B cell (primary cell): ENCODE measurements at regions not wholly inside any gene's neighbourhood (a gene's known extent, or its start where the extent isn't known, plus 50 kb on each side); places are given as distances from the start of the nearest gene placed in this dataset.

ENCODE experiments used
- ATAC-seq: fragments of 200-7000 bp; cut with Tn5 transposase; one replicate; pipeline ENCODE4 v1.10.0; 2021; ENCODE audit warnings: low read depth, mild to moderate bottlenecking, moderate number of reproducible peaks, moderate library complexity
- CTCF ChIA-PET: fragments of 350-600 bp; sonication (Branson Sonifier 250); formaldehyde crosslinking; loops from one replicate; lab custom pipeline; 2021; ENCODE audit warnings: antibody characterized with exemption, inconsistent platforms; lab: Charles Lee
- POLR2A ChIA-PET: fragments of 350-600 bp; sonication (Branson Sonifier 250); formaldehyde crosslinking; loops from one replicate; lab custom pipeline; 2021; ENCODE audit warnings: antibody characterized with exemption; lab: Charles Lee
- DNase-seq: peaks from one replicate; pipeline ENCODE4 v3.0.0; 2013
- H2AFZ ChIP-seq: 2 replicates; pipeline ENCODE4 v1.6.1; 2012; ENCODE audit warnings: mild to moderate bottlenecking, low read depth, low read length; ENCODE audit not compliant: insufficient read depth, poor library complexity, severe bottlenecking
- H3K27ac ChIP-seq, 2 donors: 1 replicate in 1 of 2; 2 replicates in 1 of 2; pipeline ENCODE4 v1.5.1; 2012 to 2013; ENCODE audit warnings: low read length in 2 of 2, mild to moderate bottlenecking in 2 of 2, moderate library complexity in 1 of 2
- H3K27me3 ChIP-seq, 4 experiments: fragments of 200-600 bp in 1 of 4; sonication (generic) in 1 of 4; replicated peaks in 1 of 4; 1 replicate in 2 of 4; 2 replicates in 2 of 4; pipeline versions ENCODE4 v1.6.1 to v1.7.0; 2013 to 2016; ENCODE audit warnings: low read length in 3 of 4, mild to moderate bottlenecking in 2 of 4, mixed read lengths in 1 of 4, moderate library complexity in 1 of 4; ENCODE audit not compliant: insufficient read depth in 4 of 4, control insufficient read depth in 3 of 4; ENCODE audit errors: control extremely low read depth in 1 of 4
- H3K36me3 ChIP-seq, 2 experiments: replicated peaks in 1 of 2; 1 replicate in 1 of 2; 2 replicates in 1 of 2; pipeline versions ENCODE4 v1.6.1 to v1.7.1; 2013; ENCODE audit warnings: low read length in 1 of 2; ENCODE audit not compliant: insufficient read depth in 2 of 2, control insufficient read depth in 1 of 2; ENCODE audit errors: control extremely low read depth in 1 of 2, extremely low read depth in 1 of 2
- H3K4me1 ChIP-seq, 2 donors: fragments of 200-600 bp in 1 of 2; sonication (generic) in 1 of 2; 1 replicate in 1 of 2; 2 replicates in 1 of 2; pipeline versions ENCODE4 v1.5.1 to v1.6.1; 2013 to 2017; ENCODE audit warnings: low read length in 2 of 2; ENCODE audit not compliant: control insufficient read depth in 2 of 2, insufficient read depth in 2 of 2
- H3K4me2 ChIP-seq: replicated peaks from 2 replicates; pipeline ENCODE3; 2012; ENCODE audit warnings: mild to moderate bottlenecking, low read depth, low read length; ENCODE audit not compliant: poor library complexity, severe bottlenecking
- H3K4me3 ChIP-seq, 5 experiments: fragments of 200-600 bp in 1 of 5; sonication (generic) in 1 of 5; 1 replicate in 3 of 5; 2 replicates in 2 of 5; pipeline versions ENCODE4 v1.5.1 to v1.7.0; 2011 to 2016; ENCODE audit warnings: low read length in 4 of 5, mild to moderate bottlenecking in 4 of 5, low read depth in 2 of 5, control low read depth in 1 of 5, moderate library complexity in 1 of 5; ENCODE audit not compliant: insufficient read depth in 1 of 5; ENCODE audit errors: control extremely low read depth in 1 of 5, extremely low read depth in 1 of 5
- H3K79me2 ChIP-seq: fragments of 200-600 bp; sonication (generic); one replicate; pipeline ENCODE4 v1.6.0; 2016; ENCODE audit warnings: low read length; ENCODE audit not compliant: control insufficient read depth, insufficient read depth
- H3K9ac ChIP-seq: fragments of 200-600 bp; sonication (generic); 2 replicates; pipeline ENCODE4 v1.6.1; 2017; ENCODE audit warnings: mild to moderate bottlenecking, low read length, moderate library complexity
- H3K9me3 ChIP-seq, 3 donors: one replicate each; pipeline versions ENCODE4 v1.6.1 to v1.7.1; 2013; ENCODE audit warnings: low read length in 2 of 3; ENCODE audit not compliant: control insufficient read depth in 2 of 3, insufficient read depth in 1 of 3; ENCODE audit errors: control extremely low read depth in 1 of 3
- H4K20me1 ChIP-seq: 2 replicates; pipeline ENCODE4 v1.6.0; 2012; ENCODE audit warnings: mild to moderate bottlenecking, low read length; ENCODE audit not compliant: insufficient read depth, control insufficient read depth, poor library complexity, severe bottlenecking
- H3K27ac Mint-ChIP-seq: one replicate; pipeline ENCODE4 v1.8.0; 2021; ENCODE audit warnings: mixed read lengths
- H3K27me3 Mint-ChIP-seq: one replicate; pipeline ENCODE4 v1.8.0; 2021; ENCODE audit warnings: mixed read lengths
- H3K4me1 Mint-ChIP-seq: one replicate; pipeline ENCODE4 v1.8.0; 2021; ENCODE audit warnings: mixed read lengths
- H3K4me3 Mint-ChIP-seq: one replicate; pipeline ENCODE4 v1.8.0; 2021; ENCODE audit warnings: mixed read lengths
- H3K9me3 Mint-ChIP-seq: one replicate; pipeline ENCODE4 v1.8.0; 2022; ENCODE audit warnings: mixed read lengths; ENCODE audit not compliant: insufficient read depth
- CTCF ChIP-seq: fragments of 200-600 bp; IDR thresholded peaks from one replicate; pipeline ENCODE4 v1.8.0; 2022; ENCODE audit warnings: antibody characterized with exemption, mild to moderate bottlenecking
- EZH2 ChIP-seq: IDR thresholded peaks from 2 replicates; pipeline ENCODE4 v1.6.1; 2012; ENCODE audit warnings: borderline replicate concordance, low read depth, mild to moderate bottlenecking, moderate library complexity, low read length; ENCODE audit not compliant: insufficient read depth, poor library complexity, severe bottlenecking
- WGBS: methylation state at CpG from one replicate; pipeline ENCODE4 v1.1.5; 2013; ENCODE audit warnings: missing lambda C conversion rate; ENCODE audit not compliant: insufficient coverage; 5-methylcytosine and 5-hydroxymethylcytosine counted together
- intact Hi-C: fragments of 100-400 bp; cut with micrococcal nuclease; formaldehyde crosslinking; loops from one replicate; pipeline ENCODE4 v1.10.0; 2022

DNA sequence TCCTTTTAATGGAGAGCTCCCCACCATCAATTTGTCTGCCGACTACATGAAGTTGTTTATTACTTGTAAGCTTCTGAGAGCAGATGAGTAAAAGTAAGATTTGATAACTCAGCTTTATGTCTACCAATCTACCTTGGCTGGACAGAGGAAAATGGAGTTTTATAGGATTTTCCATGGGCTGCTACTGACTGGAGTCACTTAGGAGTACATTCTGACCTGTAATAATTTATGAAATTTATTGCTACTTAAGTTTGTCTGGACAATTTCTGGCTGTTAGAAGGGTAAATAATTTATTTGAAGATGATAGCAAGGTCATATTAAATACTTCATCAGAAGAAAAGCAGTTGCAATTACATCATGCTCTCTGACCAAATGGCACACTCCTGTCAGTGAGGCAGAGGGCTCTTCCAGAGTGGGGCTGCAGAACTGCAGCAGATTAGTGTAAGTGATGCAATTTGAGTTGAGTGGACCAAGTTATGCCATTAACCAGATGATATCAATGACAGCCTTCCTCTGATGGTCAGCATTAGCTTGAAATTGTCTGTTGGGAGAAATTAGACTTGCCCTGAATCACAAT lies 736.7 kb upstream of the PTBP2 start:
- no peaks in the 10 kb centered on the region for H4K20me1 ChIP-seq
- no peaks in the 10 kb centered on the region for H3K27me3 Mint-ChIP-seq
- H3K4me1 ChIP-seq, result no peaks in the 10 kb centered on the region
- intact Hi-C loops, result no loop called here
- H3K79me2 ChIP-seq, result no peaks in the 10 kb centered on the region
- POLR2A ChIA-PET, result no interaction called here
- no peak overlapping the region for H3K9ac ChIP-seq
- no CpG with 5 or more reads among the region's 1 CpG for WGBS
- H2AFZ ChIP-seq, result no peak overlapping the region
- H3K27ac ChIP-seq, result no peak overlapping the region
- ATAC-seq (no peak), DNase-seq (no peak)
- H3K27ac Mint-ChIP-seq, result no peak overlapping the region
- TF ChIP-seq EZH2 (no peak), CTCF (no peak)
- no peak overlapping the region for H3K4me2 ChIP-seq
- no peaks in the 10 kb centered on the region for H3K9me3 Mint-ChIP-seq
- no peaks in the 10 kb centered on the region for H3K27me3 ChIP-seq
- no peak overlapping the region for H3K4me3 ChIP-seq
- CTCF ChIA-PET, result no interaction called here
- no peaks in the 10 kb centered on the region for H3K4me1 Mint-ChIP-seq
- no peaks in the 10 kb centered on the region for H3K9me3 ChIP-seq
- no peaks in the 10 kb centered on the region for H3K36me3 ChIP-seq
- H3K4me3 Mint-ChIP-seq, result no peak overlapping the region

- WGBS, result no CpG with 5 or more reads among the region's 2 CpGs
- TF ChIP-seq EZH2 (no peak), CTCF (no peak)
- no peaks in the 10 kb centered on the region for H3K4me1 ChIP-seq
- POLR2A ChIA-PET, result no interaction called here
- Mint-ChIP-seq H3K27me3 (no peaks in the 10 kb centered on the region), H3K9me3 (no peaks in the 10 kb centered on the region), H3K4me1 (no peaks in the 10 kb centered on the region), H3K4me3 (no peak overlapping the region), H3K27ac (no peak overlapping the region)
- CTCF ChIA-PET, result no interaction called here
- no peak overlapping the region for H2AFZ ChIP-seq
- intact Hi-C loops, result no loop called here
- H3K27me3 ChIP-seq, result no peaks in the 10 kb centered on the region
- no peak overlapping the region for H3K27ac ChIP-seq
- no peak for DNase-seq
- H3K9ac ChIP-seq, result no peak overlapping the region
- H3K79me2 ChIP-seq, result no peaks in the 10 kb centered on the region
- H4K20me1 ChIP-seq, result no peaks in the 10 kb centered on the region
- ATAC-seq, result no peak
- H3K4me2 ChIP-seq, result no peak overlapping the region
- no peak overlapping the region for H3K4me3 ChIP-seq
- no peaks in the 10 kb centered on the region for H3K36me3 ChIP-seq
- H3K9me3 ChIP-seq, result peaks cover 0 to 3% (median 0%) of the 10 kb centered on the region in 3 donors
Measured at GRCh38 chr1:95990033-95990432, 731.6 kb upstream of the PTBP2 start.
